ENCODE measurements at regions not wholly inside any gene's neighbourhood (a gene's known extent, or its start where the extent isn't known, plus 50 kb on each side); places are given as distances from the start of the nearest gene placed in this dataset.
A peak's percentile ranks its signal among the peaks of the same experiment; 100 is the strongest.

DNA sequence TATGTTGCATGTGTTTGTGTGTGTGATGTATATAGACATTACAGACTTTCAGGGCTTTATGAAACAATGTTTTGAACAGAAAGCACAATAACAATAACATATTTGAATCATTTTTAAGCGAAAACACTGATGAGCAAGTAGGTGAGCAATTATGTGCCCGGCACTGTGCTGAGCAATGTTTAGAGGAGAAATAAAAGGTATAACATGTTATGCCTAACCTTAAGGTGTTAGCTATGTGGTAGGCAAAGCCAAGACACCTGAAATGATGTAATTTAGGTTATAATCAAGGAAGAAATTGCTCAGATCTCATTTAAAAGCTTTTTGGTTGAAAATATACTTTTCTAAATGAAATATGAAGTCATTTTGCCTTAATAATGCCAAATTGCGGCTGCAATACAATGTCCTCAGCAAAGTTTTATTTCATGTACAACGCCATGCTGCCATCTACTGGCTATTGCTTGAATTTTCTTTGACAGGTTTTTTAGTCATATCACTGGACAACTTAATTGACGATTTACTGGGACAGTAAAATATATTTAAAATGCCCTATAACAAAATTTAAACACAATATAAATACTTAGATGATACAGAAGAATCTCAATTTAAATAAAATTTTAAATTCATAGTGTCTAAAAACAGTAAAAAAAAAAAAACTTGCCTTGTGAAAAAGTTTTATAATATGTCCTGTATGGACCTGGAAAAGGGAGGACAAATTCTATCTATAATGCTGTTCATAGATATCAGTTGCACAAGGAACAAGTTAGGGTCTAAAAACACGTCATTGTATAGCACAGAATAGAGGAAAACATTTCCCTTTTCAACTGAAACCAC lies 131.1 kb upstream of the CDK1 start:
- DNase-seq = peak; percentile 54 to 85 (median 77)
- ChIA-PET CTCF (interaction anchor here (1.0 to 13.6 kb wide), 14 partner anchors 8 to 546 kb away, joined by 3 to 145 read pairs (median 5); no protein-coding TSS in a partner anchor), POLR2A (no interaction called here)
- Histone ChIP-seq H3K4me3 (ENCODE audit: control insufficient read depth in 1 of 7, extremely low read depth in 1 of 7, insufficient read depth in 4 of 7, low read depth in 2 of 7, low read length in 6 of 7) (no peak overlapping the region), H3K9me3 (ENCODE audit: control extremely low read depth in 1 of 5, control insufficient read depth in 4 of 5, insufficient read depth in 2 of 5, low read depth in 1 of 5, low read length in 4 of 5) (no peaks in the 10 kb centered on the region), H3K4me1 (ENCODE audit: control extremely low read depth in 1 of 4, control insufficient read depth in 4 of 4, insufficient read depth in 4 of 4, low read length in 3 of 4) (peaks cover 0 to 2% (median 0%) of the 10 kb centered on the region in 4 experiments), H3K27ac (ENCODE audit: insufficient read depth in 1 of 2, low read depth in 1 of 2, low read length in 2 of 2, poor library complexity in 1 of 2, severe bottlenecking in 2 of 2) (no peak overlapping the region), H3K36me3 (ENCODE audit: control insufficient read depth in 4 of 4, insufficient read depth in 4 of 4, low read length in 3 of 4) (no peaks in the 10 kb centered on the region), H3K27me3 (replicated peaks in 2 of 5; ENCODE audit: control insufficient read depth in 4 of 5, insufficient read depth in 5 of 5, low read length in 4 of 5) (no peaks in the 10 kb centered on the region)
- WGBS (ENCODE audit: insufficient coverage) = 60% methylated on average over 2 of the region's 6 CpGs

DNA sequence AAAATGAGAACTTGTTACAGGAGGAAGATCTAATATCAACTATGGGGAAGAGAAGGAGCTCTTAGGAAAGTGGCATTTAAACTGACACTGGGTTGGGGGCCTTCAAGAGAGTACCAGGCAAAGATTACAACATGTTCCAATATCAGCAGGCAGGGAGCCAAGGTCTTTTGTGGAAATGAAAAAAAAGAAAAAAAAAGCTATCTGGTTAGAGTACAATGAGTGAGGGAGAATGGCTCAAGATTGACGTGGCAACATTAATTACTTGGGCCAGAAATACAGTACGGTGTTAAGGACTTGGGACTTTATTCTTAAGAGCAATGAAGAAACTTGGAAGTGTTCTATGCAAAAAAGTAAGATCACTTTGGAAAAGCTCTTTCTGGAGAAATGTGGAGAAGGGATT lies 132.3 kb upstream of the CDK1 start:
- CTCF ChIA-PET = interaction anchor here (0.8 to 13.6 kb wide), 16 partner anchors 10 to 545 kb away, joined by 3 to 145 read pairs (median 4); no protein-coding TSS in a partner anchor

DNA sequence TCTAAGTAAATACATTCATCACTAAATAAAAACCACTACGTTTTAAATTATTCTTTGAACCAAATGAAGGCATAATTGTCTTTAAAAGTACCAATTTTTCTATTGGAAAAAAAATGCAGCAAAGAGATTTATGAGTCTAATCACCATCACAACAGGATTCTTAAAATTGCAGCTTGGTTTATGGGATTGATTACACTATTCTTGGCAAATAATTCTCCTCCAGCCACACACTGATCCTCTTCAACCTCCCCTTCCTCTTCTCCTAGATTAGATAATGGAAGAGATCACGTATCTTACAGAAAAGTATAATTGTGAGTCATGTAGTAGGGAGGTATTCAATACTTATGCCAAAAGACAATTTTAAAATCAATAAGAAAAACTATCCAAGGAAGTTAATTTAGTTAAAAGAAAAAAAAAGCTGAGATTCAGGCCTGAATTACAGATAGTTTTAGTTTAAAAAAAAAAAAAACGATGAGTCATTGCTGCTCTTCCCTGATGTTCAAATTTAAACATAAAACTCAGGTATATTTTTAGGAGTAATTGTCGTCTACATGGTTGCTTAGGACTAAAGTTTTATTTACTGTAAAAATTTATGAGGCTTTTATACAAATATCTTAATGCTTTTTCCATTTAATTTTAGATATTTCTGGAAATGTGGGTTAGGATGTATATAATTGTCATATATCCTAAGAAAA lies 133.7 kb upstream of the CDK1 start:
- Histone ChIP-seq H3K4me1 (ENCODE audit: control extremely low read depth in 1 of 4, control insufficient read depth in 4 of 4, insufficient read depth in 4 of 4, low read length in 3 of 4) (peaks cover 0 to 2% (median 0%) of the 10 kb centered on the region in 4 experiments), H3K27ac (ENCODE audit: insufficient read depth in 1 of 2, low read depth in 1 of 2, low read length in 2 of 2, poor library complexity in 1 of 2, severe bottlenecking in 2 of 2) (no peak overlapping the region), H3K4me3 (ENCODE audit: control insufficient read depth in 1 of 7, extremely low read depth in 1 of 7, insufficient read depth in 4 of 7, low read depth in 2 of 7, low read length in 6 of 7) (no peak overlapping the region), H3K27me3 (replicated peaks in 2 of 5; ENCODE audit: control insufficient read depth in 4 of 5, insufficient read depth in 5 of 5, low read length in 4 of 5) (no peaks in the 10 kb centered on the region), H3K36me3 (ENCODE audit: control insufficient read depth in 4 of 4, insufficient read depth in 4 of 4, low read length in 3 of 4) (no peaks in the 10 kb centered on the region), H3K9me3 (ENCODE audit: control extremely low read depth in 1 of 5, control insufficient read depth in 4 of 5, insufficient read depth in 2 of 5, low read depth in 1 of 5, low read length in 4 of 5) (no peaks in the 10 kb centered on the region)
- POLR2A ChIA-PET = no interaction called here
- DNase-seq = no peak
- WGBS (ENCODE audit: insufficient coverage) = no CpG with 5 or more reads among the region's 4 CpGs
- CTCF ChIA-PET = interaction anchor here (0.7 to 13.6 kb wide), 4 partner anchors 9 to 206 kb away, joined by 3 to 145 read pairs (median 9); no protein-coding TSS in a partner anchor

More for the DNA sequence above, 132.3 kb upstream of the CDK1 start:
- DNase-seq = no peak
- WGBS (ENCODE audit: insufficient coverage) = 100% methylated on average over 2 of the region's 2 CpGs
- H3K36me3 ChIP-seq (ENCODE audit: control insufficient read depth in 4 of 4, insufficient read depth in 4 of 4, low read length in 3 of 4) = no peaks in the 10 kb centered on the region
- H3K9me3 ChIP-seq (ENCODE audit: control extremely low read depth in 1 of 5, control insufficient read depth in 4 of 5, insufficient read depth in 2 of 5, low read depth in 1 of 5, low read length in 4 of 5) = no peaks in the 10 kb centered on the region
- H3K4me3 ChIP-seq (ENCODE audit: control insufficient read depth in 1 of 7, extremely low read depth in 1 of 7, insufficient read depth in 4 of 7, low read depth in 2 of 7, low read length in 6 of 7) = no peak overlapping the region
- no peak overlapping the region for H3K27ac ChIP-seq (ENCODE audit: insufficient read depth in 1 of 2, low read depth in 1 of 2, low read length in 2 of 2, poor library complexity in 1 of 2, severe bottlenecking in 2 of 2)
- peaks cover 0 to 2% (median 0%) of the 10 kb centered on the region in 4 experiments for H3K4me1 ChIP-seq (ENCODE audit: control extremely low read depth in 1 of 4, control insufficient read depth in 4 of 4, insufficient read depth in 4 of 4, low read length in 3 of 4)
- POLR2A ChIA-PET = no interaction called here
- no peaks in the 10 kb centered on the region for H3K27me3 ChIP-seq (replicated peaks in 2 of 5; ENCODE audit: control insufficient read depth in 4 of 5, insufficient read depth in 5 of 5, low read length in 4 of 5)

DNA sequence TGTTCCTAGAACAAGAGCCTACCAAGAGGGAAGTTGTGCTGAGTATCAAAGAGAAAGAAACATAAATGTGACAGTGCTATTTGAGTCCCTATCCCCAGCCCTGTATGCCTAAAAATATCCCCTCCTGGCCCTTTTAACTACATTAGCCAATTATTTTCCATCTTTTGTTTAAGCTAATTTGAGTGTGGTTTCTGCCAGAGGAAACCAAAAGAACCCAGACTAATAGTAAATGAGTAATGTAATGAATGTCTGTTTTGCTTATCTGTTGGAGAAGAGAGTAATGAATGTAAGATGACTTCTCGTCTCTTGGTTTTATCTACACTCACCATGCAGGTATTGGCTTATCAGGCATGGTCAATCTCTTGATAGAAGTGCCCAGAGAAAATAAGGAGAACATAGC lies 134.4 kb upstream of the CDK1 start:
- Histone ChIP-seq H3K9me3 (ENCODE audit: control extremely low read depth in 1 of 5, control insufficient read depth in 4 of 5, insufficient read depth in 2 of 5, low read depth in 1 of 5, low read length in 4 of 5) (no peaks in the 10 kb centered on the region), H3K27me3 (replicated peaks in 2 of 5; ENCODE audit: control insufficient read depth in 4 of 5, insufficient read depth in 5 of 5, low read length in 4 of 5) (no peaks in the 10 kb centered on the region), H3K27ac (ENCODE audit: insufficient read depth in 1 of 2, low read depth in 1 of 2, low read length in 2 of 2, poor library complexity in 1 of 2, severe bottlenecking in 2 of 2) (no peak overlapping the region), H3K4me1 (ENCODE audit: control extremely low read depth in 1 of 4, control insufficient read depth in 4 of 4, insufficient read depth in 4 of 4, low read length in 3 of 4) (peaks cover 0 to 2% (median 0%) of the 10 kb centered on the region in 4 experiments), H3K4me3 (ENCODE audit: control insufficient read depth in 1 of 7, extremely low read depth in 1 of 7, insufficient read depth in 4 of 7, low read depth in 2 of 7, low read length in 6 of 7) (no peak overlapping the region), H3K36me3 (ENCODE audit: control insufficient read depth in 4 of 4, insufficient read depth in 4 of 4, low read length in 3 of 4) (no peaks in the 10 kb centered on the region)
- ChIA-PET POLR2A (no interaction called here), CTCF (interaction anchor here (0.7 to 13.6 kb wide), 3 partner anchors 10 to 200 kb away, joined by 3 to 145 read pairs (median 3); no protein-coding TSS in a partner anchor)
- WGBS (ENCODE audit: insufficient coverage) = no CpG with 5 or more reads among the region's 1 CpG
- peak in 2 of 3 donors; percentile 21 for DNase-seq

DNA sequence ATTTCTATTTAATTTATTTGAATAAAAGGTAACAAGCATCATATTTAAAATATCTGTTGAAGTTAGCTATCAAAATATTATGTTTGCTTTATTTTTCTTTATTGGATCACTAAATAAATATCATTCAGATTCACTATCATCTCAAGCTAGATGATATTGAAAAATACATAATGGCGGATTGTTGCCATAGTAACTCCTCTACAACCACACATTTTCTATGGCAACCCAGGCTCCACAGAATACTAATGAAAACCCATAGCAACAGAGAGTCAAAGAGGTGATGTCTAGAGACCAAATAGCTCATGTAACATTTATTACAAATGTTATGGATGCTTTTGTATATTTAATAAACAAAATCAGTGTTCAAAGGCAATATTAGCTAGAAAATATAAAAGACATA lies 148.9 kb upstream of the CDK1 start:
- ChIA-PET CTCF (interaction anchor here (0.7 to 1.4 kb wide), 4 partner anchors 8 to 186 kb away, joined by 3 to 4 read pairs (median 4); no protein-coding TSS in a partner anchor), POLR2A (no interaction called here)
- Histone ChIP-seq H3K27ac (ENCODE audit: insufficient read depth in 1 of 2, low read depth in 1 of 2, low read length in 2 of 2, poor library complexity in 1 of 2, severe bottlenecking in 2 of 2) (no peak overlapping the region), H3K27me3 (replicated peaks in 2 of 5; ENCODE audit: control insufficient read depth in 4 of 5, insufficient read depth in 5 of 5, low read length in 4 of 5) (no peaks in the 10 kb centered on the region), H3K36me3 (ENCODE audit: control insufficient read depth in 4 of 4, insufficient read depth in 4 of 4, low read length in 3 of 4) (no peaks in the 10 kb centered on the region), H3K9me3 (ENCODE audit: control extremely low read depth in 1 of 5, control insufficient read depth in 4 of 5, insufficient read depth in 2 of 5, low read depth in 1 of 5, low read length in 4 of 5) (no peaks in the 10 kb centered on the region), H3K4me1 (ENCODE audit: control extremely low read depth in 1 of 4, control insufficient read depth in 4 of 4, insufficient read depth in 4 of 4, low read length in 3 of 4) (no peaks in the 10 kb centered on the region), H3K4me3 (ENCODE audit: control insufficient read depth in 1 of 7, extremely low read depth in 1 of 7, insufficient read depth in 4 of 7, low read depth in 2 of 7, low read length in 6 of 7) (no peak overlapping the region)
- DNase-seq = no peak
- WGBS (ENCODE audit: insufficient coverage) = no CpG with 5 or more reads among the region's 1 CpG

DNA sequence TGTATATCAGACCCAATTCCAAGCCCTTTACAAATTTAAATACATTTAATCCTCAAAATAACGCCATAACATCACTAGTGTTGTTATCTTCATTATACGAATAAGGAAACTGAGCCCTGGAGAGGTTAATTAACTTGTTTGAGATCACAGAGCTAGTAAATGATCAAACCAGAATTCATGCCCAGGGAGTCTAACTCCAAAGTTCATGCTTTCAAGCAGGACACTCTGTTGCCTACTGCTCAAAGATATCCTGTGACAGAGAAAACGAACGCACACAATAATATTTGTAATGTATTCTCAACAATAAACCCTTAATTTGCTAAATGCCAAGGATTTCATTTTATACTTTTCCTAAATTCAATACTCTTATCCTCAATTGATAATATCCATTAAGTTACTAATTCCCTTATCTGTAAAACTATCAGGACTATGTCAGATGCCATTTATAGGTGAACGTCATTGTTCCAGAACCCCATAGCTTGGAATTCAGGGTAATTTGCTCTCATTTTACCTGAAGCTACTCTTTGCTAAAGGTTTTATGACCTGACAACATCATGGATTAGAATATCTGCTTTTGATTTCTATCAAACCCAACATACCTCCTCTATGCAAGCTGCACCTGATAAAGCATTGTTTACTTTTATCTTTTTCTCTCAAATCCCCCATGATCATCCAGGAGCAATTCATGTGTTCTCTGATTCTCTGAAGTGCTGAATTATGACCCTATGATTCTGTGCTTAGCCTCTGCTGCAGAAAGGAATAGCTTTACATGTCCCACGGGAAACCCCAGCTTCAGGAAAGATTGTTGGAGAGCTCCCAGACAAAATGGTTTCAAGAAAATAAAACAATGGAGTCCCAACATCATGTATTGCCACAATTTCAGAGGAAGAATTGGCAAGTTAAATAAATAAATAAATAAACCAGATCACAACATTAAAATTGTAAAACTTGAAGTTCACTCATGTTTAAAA lies 150.2 kb upstream of the CDK1 start:
- Histone ChIP-seq H3K36me3 (ENCODE audit: control insufficient read depth in 4 of 4, insufficient read depth in 4 of 4, low read length in 3 of 4) (no peaks in the 10 kb centered on the region), H3K27ac (ENCODE audit: insufficient read depth in 1 of 2, low read depth in 1 of 2, low read length in 2 of 2, poor library complexity in 1 of 2, severe bottlenecking in 2 of 2) (no peak overlapping the region), H3K4me1 (ENCODE audit: control extremely low read depth in 1 of 4, control insufficient read depth in 4 of 4, insufficient read depth in 4 of 4, low read length in 3 of 4) (no peaks in the 10 kb centered on the region), H3K27me3 (replicated peaks in 2 of 5; ENCODE audit: control insufficient read depth in 4 of 5, insufficient read depth in 5 of 5, low read length in 4 of 5) (no peaks in the 10 kb centered on the region), H3K4me3 (ENCODE audit: control insufficient read depth in 1 of 7, extremely low read depth in 1 of 7, insufficient read depth in 4 of 7, low read depth in 2 of 7, low read length in 6 of 7) (no peak overlapping the region), H3K9me3 (ENCODE audit: control extremely low read depth in 1 of 5, control insufficient read depth in 4 of 5, insufficient read depth in 2 of 5, low read depth in 1 of 5, low read length in 4 of 5) (no peaks in the 10 kb centered on the region)
- ChIA-PET CTCF (interaction anchor here (1.2 kb wide), 2 partner anchors 10 to 13 kb away, joined by 3 to 4 read pairs; no protein-coding TSS in a partner anchor), POLR2A (no interaction called here)
- WGBS (ENCODE audit: insufficient coverage) = 100% methylated on average over 4 of the region's 6 CpGs
- no peak for DNase-seq

Measured in common myeloid progenitor, CD34-positive (primary cell).